Testis (tissue), 2 donors: ENCODE measurements at regions not wholly inside any gene's neighbourhood (a gene's known extent, or its start where the extent isn't known, plus 50 kb on each side); places are given as distances from the start of the nearest gene placed in this dataset.

ENCODE experiments used
- DNase-seq: peaks from one replicate; pipeline ENCODE4 v3.0.0-alpha.2; 2019
- H3K27ac ChIP-seq, 2 donors: fragments of 200-600 bp; sonication (generic); one replicate each; pipeline ENCODE4 v1.5.1; 2019
- H3K27me3 ChIP-seq: fragments of 200-600 bp; sonication (generic); one replicate; pipeline ENCODE4 v1.5.1; 2019
- H3K36me3 ChIP-seq: fragments of 200-600 bp; sonication (generic); one replicate; pipeline ENCODE4 v1.5.1; 2017; ENCODE audit warnings: low read depth; ENCODE audit errors: missing control alignments
- H3K4me1 ChIP-seq: fragments of 200-600 bp; sonication (generic); one replicate; pipeline ENCODE4 v1.5.1; 2019
- H3K4me3 ChIP-seq, 2 donors: fragments of 200-600 bp; sonication (generic); one replicate each; pipeline ENCODE4 v1.5.1; 2017 to 2019
- H3K9me3 ChIP-seq: fragments of 200-600 bp; sonication (generic); one replicate; pipeline ENCODE4 v1.5.1; 2017
- POLR2A ChIP-seq: fragments of 450-650 bp; IDR thresholded peaks from one replicate; pipeline ENCODE4 v1.6.1; 2017; ENCODE audit warnings: antibody characterized with exemption, mild to moderate bottlenecking, moderate library complexity
- WGBS, 2 donors: methylation state at CpG; one replicate each; pipeline ENCODE4 v1.1.5; 2018; 5-methylcytosine and 5-hydroxymethylcytosine counted together
- intact Hi-C: fragments of 100-400 bp; cut with DNase I; formaldehyde crosslinking; loops from one replicate; pipeline ENCODE4 v1.15.1; 2023; ENCODE audit warnings: low total_unique reads
- TF ChIP-seq, protein P1 (sequence below), 3 experiments: fragments of 450-650 bp in 2 of 3; fragments of 200-600 bp in 1 of 3; sonication (generic) in 1 of 3; IDR thresholded peaks; one replicate each; pipeline ENCODE4 v1.5.1; 2016 to 2019; ENCODE audit warnings: antibody characterized with exemption in 3 of 3, mild to moderate bottlenecking in 2 of 3, moderate library complexity in 1 of 3

DNA sequence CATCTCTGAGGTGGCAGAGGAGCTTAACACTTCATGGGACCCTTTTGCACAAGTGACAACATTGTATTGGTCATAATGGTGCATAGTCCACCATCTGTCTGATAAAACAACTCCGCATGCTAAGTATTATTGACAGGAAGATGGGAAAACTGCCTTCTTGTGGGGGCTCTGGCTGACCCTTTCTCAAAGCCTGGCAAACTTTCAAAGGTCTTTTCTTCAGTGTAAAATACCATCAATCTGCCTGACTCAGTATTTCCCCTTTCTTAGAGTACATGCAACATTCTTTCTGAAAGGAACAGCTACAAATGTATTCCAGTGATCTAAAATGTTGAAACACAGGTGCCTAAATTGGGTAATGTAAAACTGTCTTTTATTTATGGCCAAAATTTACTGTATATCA is 89.1 kb downstream of the NAA11 start:
- no peak for TF ChIP-seq POLR2A
- TF ChIP-seq, protein P1, sequence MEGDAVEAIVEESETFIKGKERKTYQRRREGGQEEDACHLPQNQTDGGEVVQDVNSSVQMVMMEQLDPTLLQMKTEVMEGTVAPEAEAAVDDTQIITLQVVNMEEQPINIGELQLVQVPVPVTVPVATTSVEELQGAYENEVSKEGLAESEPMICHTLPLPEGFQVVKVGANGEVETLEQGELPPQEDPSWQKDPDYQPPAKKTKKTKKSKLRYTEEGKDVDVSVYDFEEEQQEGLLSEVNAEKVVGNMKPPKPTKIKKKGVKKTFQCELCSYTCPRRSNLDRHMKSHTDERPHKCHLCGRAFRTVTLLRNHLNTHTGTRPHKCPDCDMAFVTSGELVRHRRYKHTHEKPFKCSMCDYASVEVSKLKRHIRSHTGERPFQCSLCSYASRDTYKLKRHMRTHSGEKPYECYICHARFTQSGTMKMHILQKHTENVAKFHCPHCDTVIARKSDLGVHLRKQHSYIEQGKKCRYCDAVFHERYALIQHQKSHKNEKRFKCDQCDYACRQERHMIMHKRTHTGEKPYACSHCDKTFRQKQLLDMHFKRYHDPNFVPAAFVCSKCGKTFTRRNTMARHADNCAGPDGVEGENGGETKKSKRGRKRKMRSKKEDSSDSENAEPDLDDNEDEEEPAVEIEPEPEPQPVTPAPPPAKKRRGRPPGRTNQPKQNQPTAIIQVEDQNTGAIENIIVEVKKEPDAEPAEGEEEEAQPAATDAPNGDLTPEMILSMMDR (IDR thresholded peaks at IDR 0.05): no peak
- Histone ChIP-seq H3K36me3 (no peaks in the 10 kb centered on the region), H3K27ac (no peak overlapping the region), H3K4me1 (no peaks in the 10 kb centered on the region), H3K9me3 (no peaks in the 10 kb centered on the region), H3K27me3 (no peaks in the 10 kb centered on the region), H3K4me3 (no peak overlapping the region)
- DNase-seq: no peak
- intact Hi-C loops: no loop called here
- WGBS, 2 donors: 82 to 96% methylated on average over 1 of the region's 1 CpG

DNA sequence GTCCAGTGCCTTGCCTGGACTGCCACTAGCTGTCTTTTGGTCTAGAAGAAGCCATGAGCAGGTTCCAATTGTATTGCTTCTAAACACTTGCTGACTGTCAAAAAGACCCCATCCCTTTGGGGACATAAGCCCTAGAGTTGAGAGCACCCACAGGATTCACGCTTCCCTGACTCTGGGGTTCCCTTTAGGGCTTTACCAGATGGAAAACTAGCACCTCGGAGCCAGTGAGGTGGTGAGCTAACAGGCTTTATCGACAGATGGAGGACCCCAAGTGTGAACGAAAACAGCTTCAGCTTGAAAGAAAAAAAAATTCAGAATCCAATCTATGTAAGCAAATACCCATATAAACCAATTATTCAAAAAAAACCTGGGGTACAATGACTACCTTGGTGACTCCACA is 90.8 kb downstream of the NAA11 start:
- DNase-seq: no peak
- no peak for TF ChIP-seq POLR2A
- TF ChIP-seq, protein P1 (IDR thresholded peaks at IDR 0.05): no peak
- 92 to 95% methylated on average over 4 of the region's 4 CpGs for WGBS, 2 donors

DNA sequence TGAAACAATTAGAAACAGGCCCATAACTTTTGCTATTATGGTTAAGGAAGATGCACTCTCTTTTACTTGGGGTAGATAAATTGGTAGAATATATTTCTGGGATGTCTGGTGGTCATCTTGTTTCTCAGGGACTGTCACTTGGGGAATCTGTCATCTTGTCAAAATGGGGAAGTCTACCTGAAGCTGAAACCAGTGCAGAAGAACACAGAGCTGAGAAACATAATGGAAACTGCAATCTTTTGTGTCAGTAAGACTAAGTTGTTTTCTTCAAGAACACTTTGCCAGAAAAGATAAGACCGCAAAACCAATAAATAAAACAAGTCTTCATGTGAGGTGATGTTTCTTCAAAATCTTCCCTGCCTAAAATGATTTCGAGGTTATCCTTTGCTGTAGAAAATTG is 92.0 kb downstream of the NAA11 start:
- WGBS, 2 donors: 60 to 65% methylated on average over 2 of the region's 2 CpGs

More for the DNA sequence above, 90.8 kb downstream of the NAA11 start:
- no peak overlapping the region for H3K27ac ChIP-seq
- H3K4me1 ChIP-seq: no peaks in the 10 kb centered on the region
- H3K36me3 ChIP-seq: no peaks in the 10 kb centered on the region
- intact Hi-C loops: no loop called here
- H3K4me3 ChIP-seq: no peak overlapping the region
- no peaks in the 10 kb centered on the region for H3K9me3 ChIP-seq
- H3K27me3 ChIP-seq: no peaks in the 10 kb centered on the region

DNA sequence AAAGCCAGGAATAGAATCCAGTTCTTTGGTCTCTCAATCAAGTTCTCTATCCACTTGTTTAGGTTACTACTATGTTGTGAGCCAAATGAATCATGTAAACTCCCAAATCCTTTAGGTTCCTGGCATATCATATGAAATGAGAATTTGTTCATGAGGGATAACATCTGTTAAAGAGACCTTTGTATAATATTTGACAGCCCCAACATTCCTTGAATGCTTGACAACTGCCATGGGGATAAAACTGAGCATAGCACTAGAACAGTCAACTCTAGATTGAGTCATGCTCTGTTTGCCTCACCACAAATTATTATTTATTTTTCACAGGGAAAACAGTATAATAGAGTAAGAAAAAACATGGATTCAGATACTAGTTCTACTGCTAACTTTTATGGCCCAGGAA is 93.3 kb downstream of the NAA11 start:
- TF ChIP-seq POLR2A: no peak
- TF ChIP-seq, protein P1 (IDR thresholded peaks at IDR 0.05): no peak
- no peak overlapping the region for H3K27ac ChIP-seq
- intact Hi-C loops: no loop called here

More for the DNA sequence above, 92.0 kb downstream of the NAA11 start:
- Histone ChIP-seq H3K9me3 (no peaks in the 10 kb centered on the region), H3K4me1 (no peaks in the 10 kb centered on the region), H3K4me3 (no peak overlapping the region), H3K36me3 (no peaks in the 10 kb centered on the region), H3K27me3 (no peaks in the 10 kb centered on the region), H3K27ac (no peak overlapping the region)
- DNase-seq: no peak
- intact Hi-C loops: no loop called here
- TF ChIP-seq, protein P1 (IDR thresholded peaks at IDR 0.05): no peak
- no peak for TF ChIP-seq POLR2A

DNA sequence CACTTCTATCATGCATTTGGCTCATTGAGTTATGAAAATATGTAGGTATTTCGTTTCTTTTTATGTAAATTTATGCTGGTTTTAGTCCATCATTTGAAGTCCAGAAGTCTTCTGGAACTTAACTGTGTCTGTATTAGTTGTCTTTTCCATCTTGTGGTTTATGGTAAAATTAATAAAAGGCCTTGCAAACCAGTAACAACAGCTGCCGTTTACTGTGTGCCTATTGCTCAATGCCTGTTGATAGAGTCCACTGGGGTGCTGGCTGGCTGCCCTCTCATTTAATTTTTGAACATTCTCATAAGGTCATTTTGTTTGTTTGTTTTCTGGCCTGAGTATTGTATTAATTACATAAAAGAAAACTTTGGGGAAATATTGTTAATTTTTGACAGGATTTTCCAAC is 98.0 kb downstream of the NAA11 start:
- DNase-seq: peak; percentile 67
- intact Hi-C loops: no loop called here
- 57 to 67% methylated on average over 2 of the region's 2 CpGs for WGBS, 2 donors

More for the DNA sequence above, 93.3 kb downstream of the NAA11 start:
- Histone ChIP-seq H3K4me3 (no peak overlapping the region), H3K27me3 (no peaks in the 10 kb centered on the region), H3K36me3 (no peaks in the 10 kb centered on the region), H3K9me3 (no peaks in the 10 kb centered on the region), H3K4me1 (no peaks in the 10 kb centered on the region)
- DNase-seq: no peak

More for the DNA sequence above, 98.0 kb downstream of the NAA11 start:
- no peaks in the 10 kb centered on the region for H3K36me3 ChIP-seq
- H3K9me3 ChIP-seq: no peaks in the 10 kb centered on the region
- no peak for TF ChIP-seq POLR2A
- H3K27ac ChIP-seq: no peak overlapping the region
- H3K4me3 ChIP-seq: no peak overlapping the region
- no peaks in the 10 kb centered on the region for H3K4me1 ChIP-seq
- H3K27me3 ChIP-seq: no peaks in the 10 kb centered on the region
